ENCODE measurements at regions not wholly inside any gene's neighbourhood (a gene's known extent, or its start where the extent isn't known, plus 50 kb on each side); places are given as distances from the start of the nearest gene placed in this dataset.
A peak's percentile ranks its signal among the peaks of the same experiment; 100 is the strongest.

GRCh38 chr1:188355847-188356246 lies 1527.1 kb downstream of the PLA2G4A start:
- no peak for DNase-seq

DNA sequence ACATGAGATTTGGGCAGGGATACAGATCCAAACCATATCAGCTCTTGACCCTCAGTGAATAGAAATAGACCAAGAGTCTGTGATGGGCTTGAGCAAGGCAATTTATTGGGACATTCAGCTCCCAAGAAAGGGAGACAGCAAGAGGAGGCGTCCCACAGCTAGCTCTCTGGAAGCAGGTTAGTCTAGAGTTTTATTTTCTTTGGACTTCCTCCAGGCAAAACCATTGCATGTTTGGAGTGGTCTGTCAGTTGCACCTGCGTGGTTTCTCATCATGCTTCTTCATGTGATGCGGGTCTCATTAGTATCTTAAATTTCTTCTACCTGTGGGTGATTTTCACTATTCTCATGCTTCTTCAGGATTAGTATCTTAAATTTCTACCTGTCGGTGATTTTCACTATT lies 1530.6 kb downstream of the PLA2G4A start:
- DNase-seq, result no peak

DNA sequence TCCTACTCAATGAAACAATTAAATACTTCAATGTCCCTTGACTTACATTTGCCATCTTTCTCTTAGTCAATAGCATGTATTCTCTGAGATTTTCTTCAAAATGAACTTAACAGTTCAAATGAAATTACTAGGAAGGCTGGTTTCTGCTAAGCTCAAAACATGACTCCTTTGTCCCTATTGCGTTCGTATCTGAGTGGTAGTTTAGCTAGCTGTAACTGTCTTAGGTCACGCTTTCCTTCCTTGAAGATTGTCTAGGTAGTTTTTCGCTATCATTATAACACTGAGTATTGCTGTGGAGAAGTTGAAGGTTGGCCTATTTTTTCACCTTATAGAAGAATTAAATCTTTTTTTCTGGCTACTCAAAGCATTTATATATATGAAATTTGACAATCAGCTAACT lies 1535.2 kb downstream of the PLA2G4A start:
- no peak for DNase-seq

DNA sequence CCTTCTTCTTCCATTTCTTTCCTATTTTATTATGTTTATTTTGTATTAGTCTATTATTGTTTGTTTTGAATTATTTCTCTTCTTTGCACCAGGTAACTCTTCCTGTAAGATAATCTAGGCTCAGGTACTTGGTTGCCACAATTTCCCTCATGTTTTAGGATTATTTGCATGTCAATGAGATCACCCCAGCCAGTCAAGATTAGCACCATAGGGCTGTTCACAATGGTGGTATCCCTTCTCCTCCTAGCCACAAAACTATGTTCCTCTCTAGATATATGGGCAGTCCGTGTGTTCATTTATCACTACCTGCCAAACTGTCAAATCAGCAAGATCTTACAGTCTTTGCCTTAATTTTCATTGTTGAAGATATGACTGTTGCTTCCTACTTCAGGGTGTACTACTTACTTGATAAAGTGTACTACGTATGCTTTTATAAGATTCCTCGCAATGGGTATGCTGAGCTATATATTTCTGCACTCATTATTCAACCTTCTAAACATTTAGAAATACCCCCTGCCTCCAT lies 1536.2 kb downstream of the PLA2G4A start:
- DNase-seq, result no peak

DNA sequence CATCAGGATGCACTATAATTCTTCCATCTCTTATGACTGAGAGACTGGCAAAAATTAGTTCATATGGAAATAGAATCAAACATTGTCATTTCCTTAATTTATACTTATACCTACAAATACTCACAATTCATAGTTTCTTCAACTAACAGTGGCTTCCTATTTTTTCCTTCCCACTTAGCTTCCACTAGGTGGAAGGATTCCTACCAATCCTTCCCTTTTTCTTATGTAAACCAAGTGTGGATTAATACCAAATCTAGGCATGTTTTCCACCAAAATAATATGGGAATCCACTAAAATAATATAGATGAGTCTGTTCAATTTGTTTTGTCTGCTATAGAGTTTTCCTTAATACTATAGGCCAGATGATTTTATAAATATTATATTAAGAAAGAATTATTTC lies 1537.1 kb downstream of the PLA2G4A start:
- DNase-seq, result no peak

DNA sequence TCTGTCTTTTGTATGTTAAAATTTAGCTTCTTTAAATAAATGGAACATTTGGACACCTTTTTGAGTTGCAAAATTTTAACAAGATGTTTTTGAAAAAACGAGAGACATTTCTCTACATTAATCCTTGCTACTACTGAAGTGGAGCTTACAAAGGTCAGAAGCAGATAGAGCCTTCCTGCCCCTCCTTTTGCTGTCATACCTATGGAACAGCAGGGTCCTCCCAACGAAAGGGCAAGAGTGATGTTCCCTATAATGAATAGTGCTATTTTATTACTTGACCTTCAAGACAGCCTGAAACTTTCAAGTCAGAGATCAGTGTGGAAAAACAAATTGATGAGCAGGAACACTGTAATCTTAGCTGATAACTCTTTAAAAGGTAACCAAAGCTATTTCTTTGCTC lies 1538.9 kb downstream of the PLA2G4A start:
- no peak for DNase-seq

GRCh38 chr1:188371295-188371806 lies 1542.6 kb downstream of the PLA2G4A start:
- no peak for DNase-seq

DNA sequence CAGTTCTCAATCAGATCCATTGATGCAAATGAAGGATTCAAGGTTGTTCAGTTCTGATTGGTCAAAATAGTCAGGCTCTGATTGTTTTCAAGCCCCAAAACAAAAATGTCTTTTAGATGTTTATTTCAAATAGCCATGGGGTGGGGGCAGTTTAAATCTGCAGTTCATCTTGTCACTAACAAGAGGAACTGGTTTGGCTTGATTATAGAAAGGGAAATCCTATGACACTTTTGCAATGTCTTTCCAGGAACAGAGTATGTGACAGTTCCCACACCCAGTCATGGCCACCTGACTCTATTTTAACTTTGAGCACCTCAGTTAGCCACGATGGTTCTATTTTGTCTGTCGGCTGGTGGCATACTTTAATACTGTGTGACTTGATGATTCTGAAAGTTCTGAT lies 1544.1 kb downstream of the PLA2G4A start:
- no peak for DNase-seq

DNA sequence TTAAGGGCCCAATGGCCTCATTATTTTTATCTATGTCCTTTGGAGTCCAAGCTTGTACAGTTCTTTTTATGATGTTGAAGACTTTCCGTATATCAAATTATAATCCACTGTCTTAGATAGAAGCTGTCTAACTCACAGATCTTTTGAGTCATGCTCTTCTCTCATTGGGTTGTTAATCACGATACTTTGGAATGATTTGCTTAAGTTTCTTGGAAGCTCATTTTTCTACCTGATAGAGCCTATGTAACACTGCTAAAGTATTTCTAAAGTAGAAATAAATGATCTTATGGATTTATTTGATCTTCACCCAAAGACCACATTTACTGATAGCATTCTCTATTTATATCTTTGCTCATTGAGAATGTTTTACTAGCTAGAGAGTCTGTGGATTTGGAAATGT lies 1554.1 kb downstream of the PLA2G4A start:
- no peak for DNase-seq

GRCh38 chr1:188386161-188386560 lies 1557.4 kb downstream of the PLA2G4A start:
- DNase-seq, result no peak

- DNase-seq, result no peak
These were observed 1557.9 kb downstream of the PLA2G4A start for GRCh38 chr1:188386666-188387065.

- DNase-seq, result no peak
These were observed 1565.9 kb downstream of the PLA2G4A start for GRCh38 chr1:188394677-188395076.

GRCh38 chr1:188397521-188397920 lies 1568.8 kb downstream of the PLA2G4A start:
- DNase-seq, result no peak

- DNase-seq, result no peak
These were observed 1574.2 kb downstream of the PLA2G4A start for GRCh38 chr1:188402986-188403385.

DNA sequence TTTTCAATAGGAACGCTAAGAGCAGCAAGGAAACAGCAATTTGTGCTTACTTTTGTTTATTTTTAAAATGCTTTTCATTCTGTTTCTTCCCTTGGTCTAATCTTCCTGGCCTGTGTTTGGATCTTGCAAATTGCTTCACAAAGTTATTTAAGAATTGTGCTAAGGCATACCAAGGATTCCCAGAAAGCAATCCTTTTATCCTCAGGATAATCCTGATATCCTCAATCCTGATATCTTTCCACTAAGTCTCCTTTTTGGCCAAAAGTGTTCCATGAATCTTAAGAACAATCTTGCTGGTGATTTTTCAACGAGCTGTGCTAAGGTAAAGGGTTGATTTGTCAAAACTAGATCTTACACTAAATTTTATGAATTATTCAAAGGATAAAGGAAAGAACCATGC lies 1577.9 kb downstream of the PLA2G4A start:
- DNase-seq, result no peak

DNA sequence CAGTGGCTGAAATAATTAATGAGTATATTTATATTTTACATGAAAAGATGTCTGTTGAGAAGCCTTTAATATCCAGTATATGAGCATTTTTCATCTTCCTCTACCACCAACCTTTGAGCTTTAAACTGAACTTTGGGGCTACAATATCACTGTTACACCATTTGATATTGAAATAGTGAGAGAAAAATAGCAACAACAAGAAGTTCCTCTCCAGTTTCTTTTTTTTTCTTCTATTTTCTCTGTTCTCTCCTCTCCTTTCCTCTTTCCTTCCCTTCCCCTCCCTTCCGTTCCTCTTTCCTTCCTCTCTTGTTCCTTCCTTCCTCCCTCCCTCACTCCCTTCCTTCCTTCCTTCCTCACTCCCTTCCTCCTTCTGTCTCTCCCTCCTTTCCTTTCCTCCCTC lies 1591.4 kb downstream of the PLA2G4A start:
- DNase-seq, result no peak

DNA sequence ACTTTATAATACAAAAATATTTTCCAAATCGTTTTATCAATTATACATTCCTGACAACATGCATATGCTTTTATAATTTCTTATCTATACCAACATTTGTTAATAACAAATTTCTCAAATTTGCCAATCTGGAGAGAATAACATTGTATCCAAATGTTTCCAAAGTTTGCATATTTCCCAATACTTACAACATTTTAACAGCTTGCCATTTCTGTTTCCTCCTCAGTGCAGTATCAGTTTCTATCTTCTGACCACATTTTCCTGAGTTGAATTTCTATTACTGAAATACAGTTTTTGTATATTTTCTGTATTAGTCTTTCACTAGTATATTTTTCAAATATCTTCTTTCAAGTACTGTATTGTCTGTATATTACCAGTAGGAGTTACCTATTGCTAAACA lies 1594.3 kb downstream of the PLA2G4A start:
- DNase-seq, result no peak

- no peak for DNase-seq
These were observed 1595.4 kb downstream of the PLA2G4A start for GRCh38 chr1:188424176-188424575.

DNA sequence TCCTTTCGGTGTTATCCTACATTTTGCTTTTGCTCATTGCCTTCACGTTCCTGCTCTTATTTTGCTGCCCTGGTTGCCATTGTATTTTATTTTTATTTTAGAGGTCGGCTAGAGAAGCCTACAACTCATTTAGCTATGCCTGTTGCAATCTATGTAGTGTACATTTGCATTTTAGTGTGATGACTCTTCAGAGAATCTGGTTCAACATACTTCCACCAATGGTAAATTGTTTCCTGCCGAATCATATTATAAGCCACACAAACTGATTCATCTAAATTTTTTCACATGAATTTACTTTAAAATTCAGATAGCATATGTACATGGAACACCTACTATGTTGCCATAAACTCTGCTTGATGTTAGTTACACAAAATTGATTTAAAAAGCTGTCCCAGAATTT lies 1596.9 kb downstream of the PLA2G4A start:
- no peak for DNase-seq

DNA sequence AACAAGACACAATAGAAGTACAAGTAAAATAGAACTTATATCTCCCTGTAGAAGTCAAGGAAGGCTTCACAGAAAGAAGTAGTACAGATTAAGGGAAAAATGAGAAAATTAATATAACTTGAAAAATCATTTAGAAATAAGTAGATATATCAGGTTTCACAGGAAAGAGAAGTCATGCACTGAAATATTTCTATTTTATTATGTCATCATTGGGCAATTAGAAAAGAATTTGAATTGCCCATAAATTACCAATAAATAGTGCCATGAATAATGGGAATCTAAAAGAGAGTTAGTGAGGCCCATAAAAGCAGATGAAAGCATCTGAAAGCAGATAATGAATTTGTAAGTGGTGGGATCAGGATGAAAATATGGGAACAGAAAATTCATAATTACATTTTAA lies 1597.8 kb downstream of the PLA2G4A start:
- DNase-seq, result no peak

DNA sequence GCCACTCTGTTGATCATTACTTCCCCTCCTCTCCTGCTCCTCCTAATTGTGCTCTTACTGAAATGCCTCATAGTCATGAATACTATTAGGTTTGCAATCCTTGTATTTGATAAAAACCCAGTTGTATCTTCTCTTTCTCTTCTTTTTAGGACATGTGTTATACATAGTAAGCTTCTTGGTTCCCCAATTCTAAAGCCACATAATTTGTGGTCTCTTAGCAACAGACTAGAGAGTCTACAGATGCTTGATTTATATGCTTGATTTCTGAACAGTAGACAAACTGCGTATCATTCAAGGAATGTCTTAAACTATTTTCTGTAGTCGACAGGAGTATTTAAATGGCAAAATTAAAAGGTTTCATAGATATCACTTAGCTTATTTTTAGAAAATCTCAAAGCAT lies 1598.9 kb downstream of the PLA2G4A start:
- DNase-seq, result no peak

GRCh38 chr1:188429386-188429785 lies 1600.6 kb downstream of the PLA2G4A start:
- no peak for DNase-seq

GRCh38 chr1:188432427-188432826 lies 1603.7 kb downstream of the PLA2G4A start:
- DNase-seq, result peak in 1 of 2 experiments; percentile 55

DNA sequence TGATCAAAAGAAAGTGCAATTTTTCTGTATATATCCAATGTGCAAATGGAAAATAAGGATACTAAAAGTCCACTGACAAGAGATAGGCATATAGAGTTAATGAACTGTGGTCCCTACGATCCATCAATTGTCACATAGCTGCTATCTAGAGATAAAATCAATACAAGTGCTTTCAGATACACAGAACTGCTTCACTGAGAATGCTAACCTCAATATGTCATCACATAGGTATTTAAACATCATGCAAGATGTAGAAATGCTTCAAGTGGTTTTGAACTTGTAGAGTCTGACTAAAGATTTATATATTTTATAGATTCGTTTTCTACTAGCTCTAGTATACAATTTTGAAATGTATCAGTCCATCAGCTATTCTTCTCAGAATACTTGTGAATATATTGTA lies 1604.7 kb downstream of the PLA2G4A start:
- no peak for DNase-seq

GRCh38 chr1:188444526-188444925 lies 1615.8 kb downstream of the PLA2G4A start:
- no peak for DNase-seq

GRCh38 chr1:188462837-188463236 lies 1634.1 kb downstream of the PLA2G4A start:
- no peak for DNase-seq

All from NCI-H446 (cell line).